WTC11 (cell line): ENCODE measurements at regions not wholly inside any gene's neighbourhood (a gene's known extent, or its start where the extent isn't known, plus 50 kb on each side); places are given as distances from the start of the nearest gene placed in this dataset.
"Not testable (repeated sequence)": the region's sequence is repeated elsewhere in the genome, so short reads cannot be mapped to it uniquely, and the experiment has no call there.

ENCODE experiments used
- ATAC-seq: fragments of 200-7000 bp; cut with Tn5 transposase; 2 replicates; pipeline ENCODE4 v1.10.0; 2021; ENCODE audit warnings: mild to moderate bottlenecking, moderate library complexity
- CTCF ChIA-PET: fragments of 300-600 bp; sonication (Branson Sonifier 250); formaldehyde crosslinking; loops from one replicate; lab custom pipeline; 2021; ENCODE audit warnings: antibody characterized with exemption; lab: Charles Lee
- POLR2A ChIA-PET: fragments of 350-600 bp; sonication (Branson Sonifier 250); formaldehyde crosslinking; loops from one replicate; lab custom pipeline; 2021; ENCODE audit warnings: antibody characterized with exemption; lab: Charles Lee
- DNase-seq: peaks from one replicate; pipeline ENCODE4 v3.0.0; 2021; ENCODE audit warnings: low spot score
- H3K27ac Mint-ChIP-seq: 2 replicates; pipeline ENCODE4 v1.8.0; 2021; ENCODE audit warnings: mixed read lengths
- H3K27me3 Mint-ChIP-seq: 2 replicates; pipeline ENCODE4 v1.8.0; 2021; ENCODE audit warnings: low read depth, mild to moderate bottlenecking, moderate library complexity, mixed read lengths
- H3K36me3 Mint-ChIP-seq: 2 replicates; pipeline ENCODE4 v1.8.0; 2021; ENCODE audit warnings: mixed read lengths
- H3K4me1 Mint-ChIP-seq: 2 replicates; pipeline ENCODE4 v1.8.0; 2022; ENCODE audit warnings: mixed read lengths
- H3K4me3 Mint-ChIP-seq: 2 replicates; pipeline ENCODE4 v1.8.0; 2021; ENCODE audit warnings: mild to moderate bottlenecking, moderate library complexity, mixed read lengths
- H3K9me3 Mint-ChIP-seq: 2 replicates; pipeline ENCODE4 v1.8.0; 2021; ENCODE audit warnings: mixed read lengths
- CBFB ChIP-seq: sonication (generic); formaldehyde crosslinking; IDR thresholded peaks from 2 replicates; pipeline ENCODE4 v1.8.1; 2022; ENCODE audit warnings: mild to moderate bottlenecking, low read depth, missing genetic modification reagents
- CREB1 ChIP-seq: sonication (generic); formaldehyde crosslinking; IDR thresholded peaks from 2 replicates; pipeline ENCODE4 v1.8.0; 2023; ENCODE audit warnings: mild to moderate bottlenecking, missing genetic modification reagents
- CREM ChIP-seq: sonication (generic); formaldehyde crosslinking; IDR thresholded peaks from 2 replicates; pipeline ENCODE4 v1.8.1; 2022; ENCODE audit warnings: mild to moderate bottlenecking, missing genetic modification reagents, moderate library complexity
- EMX1 ChIP-seq: fragments of 250-450 bp; sonication (Bioruptor Pico); IDR thresholded peaks from 2 replicates; pipeline ENCODE4 v1.8.0; 2021; ENCODE audit warnings: mild to moderate bottlenecking
- FOXK1 ChIP-seq: sonication (generic); formaldehyde crosslinking; IDR thresholded peaks from 2 replicates; pipeline ENCODE4 v1.8.0; 2022; ENCODE audit warnings: mild to moderate bottlenecking, moderate library complexity, missing genetic modification reagents
- KAT7 ChIP-seq: sonication (generic); formaldehyde crosslinking; IDR thresholded peaks from 2 replicates; pipeline ENCODE4 v1.8.1; 2023; ENCODE audit warnings: missing genetic modification reagents, mild to moderate bottlenecking, borderline replicate concordance
- MYBL2 ChIP-seq: sonication (generic); formaldehyde crosslinking; IDR thresholded peaks from 2 replicates; pipeline ENCODE4 v1.8.1; 2023; ENCODE audit warnings: mild to moderate bottlenecking, moderate library complexity, missing genetic modification reagents
- NR2C2 ChIP-seq: sonication (generic); formaldehyde crosslinking; IDR thresholded peaks from 2 replicates; pipeline ENCODE4 v1.8.0; 2022; ENCODE audit warnings: mild to moderate bottlenecking, missing genetic modification reagents
- RELA ChIP-seq: sonication (generic); formaldehyde crosslinking; IDR thresholded peaks from 2 replicates; pipeline ENCODE4 v1.8.1; 2022; ENCODE audit warnings: missing genetic modification reagents, mild to moderate bottlenecking, borderline replicate concordance
- SMAD4 ChIP-seq: sonication (generic); formaldehyde crosslinking; IDR thresholded peaks from 2 replicates; pipeline ENCODE4 v1.8.0; 2022; ENCODE audit warnings: mild to moderate bottlenecking, missing genetic modification reagents
- TCF7 ChIP-seq: sonication (generic); formaldehyde crosslinking; IDR thresholded peaks from 2 replicates; pipeline ENCODE4 v1.8.0; 2022; ENCODE audit warnings: mild to moderate bottlenecking, low read depth, missing genetic modification reagents, moderate library complexity
- ZNF138 ChIP-seq: sonication (generic); formaldehyde crosslinking; conservative IDR thresholded peaks from 2 replicates; pipeline ENCODE4 v1.8.1; 2022; ENCODE audit warnings: mild to moderate bottlenecking, moderate library complexity, missing genetic modification reagents
- TF ChIP-seq, protein P1 (sequence below): sonication (generic); formaldehyde crosslinking; IDR thresholded peaks from 2 replicates; pipeline ENCODE4 v1.8.1; 2022; ENCODE audit warnings: missing genetic modification reagents, borderline replicate concordance
- TF ChIP-seq, protein P2 (sequence below): sonication (generic); formaldehyde crosslinking; IDR thresholded peaks from 2 replicates; pipeline ENCODE4 v1.8.1; 2023; ENCODE audit warnings: mild to moderate bottlenecking, missing genetic modification reagents
- TF ChIP-seq, protein P3 (sequence below): sonication (generic); formaldehyde crosslinking; IDR thresholded peaks from 2 replicates; pipeline ENCODE4 v1.8.1; 2023; ENCODE audit warnings: mild to moderate bottlenecking, missing genetic modification reagents, borderline replicate concordance
- TF ChIP-seq, protein P4 (sequence below): sonication (generic); formaldehyde crosslinking; IDR thresholded peaks from 2 replicates; pipeline ENCODE4 v1.8.0; 2022; ENCODE audit warnings: mild to moderate bottlenecking, missing genetic modification reagents
- TF ChIP-seq, protein P5 (sequence below): sonication (generic); formaldehyde crosslinking; conservative IDR thresholded peaks from 2 replicates; pipeline ENCODE4 v1.8.1; 2022; ENCODE audit warnings: mild to moderate bottlenecking, missing genetic modification reagents
- TF ChIP-seq, protein P6 (sequence below): sonication (generic); formaldehyde crosslinking; IDR thresholded peaks from 2 replicates; pipeline ENCODE4 v1.8.0; 2022; ENCODE audit warnings: mild to moderate bottlenecking, missing genetic modification reagents
- TF ChIP-seq, protein P7 (sequence below): sonication (generic); formaldehyde crosslinking; IDR thresholded peaks from 2 replicates; pipeline ENCODE4 v1.8.0; 2022; ENCODE audit warnings: mild to moderate bottlenecking, missing genetic modification reagents
- TF ChIP-seq, protein P8 (sequence below): sonication (generic); formaldehyde crosslinking; IDR thresholded peaks from 2 replicates; pipeline ENCODE4 v1.8.0; 2022; ENCODE audit warnings: missing genetic modification reagents

DNA sequence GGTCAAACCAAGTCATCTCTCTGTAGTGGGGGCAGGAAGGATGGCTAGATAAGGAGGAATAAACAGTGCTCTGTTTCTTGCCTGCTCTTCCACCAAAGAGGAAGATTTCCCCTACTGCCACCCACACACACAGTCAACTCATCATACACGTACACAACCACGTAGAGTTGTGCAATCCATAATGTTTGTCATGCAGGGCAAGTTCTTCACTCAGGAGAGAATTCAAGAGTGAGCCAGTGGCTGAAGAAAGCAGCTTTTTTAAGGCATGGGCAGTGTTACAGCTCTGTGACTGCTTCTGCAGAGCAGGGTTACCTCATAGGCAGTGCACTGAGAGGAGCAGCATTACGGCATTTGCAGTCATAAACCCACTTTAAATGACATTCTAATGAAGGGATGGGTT is 283.0 kb downstream of the RND3 start (continued):
- TF ChIP-seq, protein P1, sequence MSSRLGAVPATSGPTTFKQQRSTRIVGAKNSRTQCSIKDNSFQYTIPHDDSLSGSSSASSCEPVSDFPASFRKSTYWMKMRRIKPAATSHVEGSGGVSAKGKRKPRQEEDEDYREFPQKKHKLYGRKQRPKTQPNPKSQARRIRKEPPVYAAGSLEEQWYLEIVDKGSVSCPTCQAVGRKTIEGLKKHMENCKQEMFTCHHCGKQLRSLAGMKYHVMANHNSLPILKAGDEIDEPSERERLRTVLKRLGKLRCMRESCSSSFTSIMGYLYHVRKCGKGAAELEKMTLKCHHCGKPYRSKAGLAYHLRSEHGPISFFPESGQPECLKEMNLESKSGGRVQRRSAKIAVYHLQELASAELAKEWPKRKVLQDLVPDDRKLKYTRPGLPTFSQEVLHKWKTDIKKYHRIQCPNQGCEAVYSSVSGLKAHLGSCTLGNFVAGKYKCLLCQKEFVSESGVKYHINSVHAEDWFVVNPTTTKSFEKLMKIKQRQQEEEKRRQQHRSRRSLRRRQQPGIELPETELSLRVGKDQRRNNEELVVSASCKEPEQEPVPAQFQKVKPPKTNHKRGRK (CRISPR knock-in tag): no peak
- no peak for TF ChIP-seq NR2C2
- TF ChIP-seq, protein P2, sequence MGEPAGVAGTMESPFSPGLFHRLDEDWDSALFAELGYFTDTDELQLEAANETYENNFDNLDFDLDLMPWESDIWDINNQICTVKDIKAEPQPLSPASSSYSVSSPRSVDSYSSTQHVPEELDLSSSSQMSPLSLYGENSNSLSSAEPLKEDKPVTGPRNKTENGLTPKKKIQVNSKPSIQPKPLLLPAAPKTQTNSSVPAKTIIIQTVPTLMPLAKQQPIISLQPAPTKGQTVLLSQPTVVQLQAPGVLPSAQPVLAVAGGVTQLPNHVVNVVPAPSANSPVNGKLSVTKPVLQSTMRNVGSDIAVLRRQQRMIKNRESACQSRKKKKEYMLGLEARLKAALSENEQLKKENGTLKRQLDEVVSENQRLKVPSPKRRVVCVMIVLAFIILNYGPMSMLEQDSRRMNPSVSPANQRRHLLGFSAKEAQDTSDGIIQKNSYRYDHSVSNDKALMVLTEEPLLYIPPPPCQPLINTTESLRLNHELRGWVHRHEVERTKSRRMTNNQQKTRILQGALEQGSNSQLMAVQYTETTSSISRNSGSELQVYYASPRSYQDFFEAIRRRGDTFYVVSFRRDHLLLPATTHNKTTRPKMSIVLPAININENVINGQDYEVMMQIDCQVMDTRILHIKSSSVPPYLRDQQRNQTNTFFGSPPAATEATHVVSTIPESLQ (CRISPR knock-in tag): no peak
- no peak for TF ChIP-seq CREM
- TF ChIP-seq FOXK1 (CRISPR knock-in tag): no peak
- TF ChIP-seq, protein P3, sequence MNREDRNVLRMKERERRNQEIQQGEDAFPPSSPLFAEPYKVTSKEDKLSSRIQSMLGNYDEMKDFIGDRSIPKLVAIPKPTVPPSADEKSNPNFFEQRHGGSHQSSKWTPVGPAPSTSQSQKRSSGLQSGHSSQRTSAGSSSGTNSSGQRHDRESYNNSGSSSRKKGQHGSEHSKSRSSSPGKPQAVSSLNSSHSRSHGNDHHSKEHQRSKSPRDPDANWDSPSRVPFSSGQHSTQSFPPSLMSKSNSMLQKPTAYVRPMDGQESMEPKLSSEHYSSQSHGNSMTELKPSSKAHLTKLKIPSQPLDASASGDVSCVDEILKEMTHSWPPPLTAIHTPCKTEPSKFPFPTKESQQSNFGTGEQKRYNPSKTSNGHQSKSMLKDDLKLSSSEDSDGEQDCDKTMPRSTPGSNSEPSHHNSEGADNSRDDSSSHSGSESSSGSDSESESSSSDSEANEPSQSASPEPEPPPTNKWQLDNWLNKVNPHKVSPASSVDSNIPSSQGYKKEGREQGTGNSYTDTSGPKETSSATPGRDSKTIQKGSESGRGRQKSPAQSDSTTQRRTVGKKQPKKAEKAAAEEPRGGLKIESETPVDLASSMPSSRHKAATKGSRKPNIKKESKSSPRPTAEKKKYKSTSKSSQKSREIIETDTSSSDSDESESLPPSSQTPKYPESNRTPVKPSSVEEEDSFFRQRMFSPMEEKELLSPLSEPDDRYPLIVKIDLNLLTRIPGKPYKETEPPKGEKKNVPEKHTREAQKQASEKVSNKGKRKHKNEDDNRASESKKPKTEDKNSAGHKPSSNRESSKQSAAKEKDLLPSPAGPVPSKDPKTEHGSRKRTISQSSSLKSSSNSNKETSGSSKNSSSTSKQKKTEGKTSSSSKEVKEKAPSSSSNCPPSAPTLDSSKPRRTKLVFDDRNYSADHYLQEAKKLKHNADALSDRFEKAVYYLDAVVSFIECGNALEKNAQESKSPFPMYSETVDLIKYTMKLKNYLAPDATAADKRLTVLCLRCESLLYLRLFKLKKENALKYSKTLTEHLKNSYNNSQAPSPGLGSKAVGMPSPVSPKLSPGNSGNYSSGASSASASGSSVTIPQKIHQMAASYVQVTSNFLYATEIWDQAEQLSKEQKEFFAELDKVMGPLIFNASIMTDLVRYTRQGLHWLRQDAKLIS (CRISPR knock-in tag): no peak
- TF ChIP-seq, protein P4, sequence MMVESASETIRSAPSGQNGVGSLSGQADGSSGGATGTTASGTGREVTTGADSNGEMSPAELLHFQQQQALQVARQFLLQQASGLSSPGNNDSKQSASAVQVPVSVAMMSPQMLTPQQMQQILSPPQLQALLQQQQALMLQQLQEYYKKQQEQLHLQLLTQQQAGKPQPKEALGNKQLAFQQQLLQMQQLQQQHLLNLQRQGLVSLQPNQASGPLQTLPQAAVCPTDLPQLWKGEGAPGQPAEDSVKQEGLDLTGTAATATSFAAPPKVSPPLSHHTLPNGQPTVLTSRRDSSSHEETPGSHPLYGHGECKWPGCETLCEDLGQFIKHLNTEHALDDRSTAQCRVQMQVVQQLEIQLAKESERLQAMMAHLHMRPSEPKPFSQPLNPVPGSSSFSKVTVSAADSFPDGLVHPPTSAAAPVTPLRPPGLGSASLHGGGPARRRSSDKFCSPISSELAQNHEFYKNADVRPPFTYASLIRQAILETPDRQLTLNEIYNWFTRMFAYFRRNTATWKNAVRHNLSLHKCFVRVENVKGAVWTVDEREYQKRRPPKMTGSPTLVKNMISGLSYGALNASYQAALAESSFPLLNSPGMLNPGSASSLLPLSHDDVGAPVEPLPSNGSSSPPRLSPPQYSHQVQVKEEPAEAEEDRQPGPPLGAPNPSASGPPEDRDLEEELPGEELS (CRISPR knock-in tag): no peak
- TF ChIP-seq, protein P5, sequence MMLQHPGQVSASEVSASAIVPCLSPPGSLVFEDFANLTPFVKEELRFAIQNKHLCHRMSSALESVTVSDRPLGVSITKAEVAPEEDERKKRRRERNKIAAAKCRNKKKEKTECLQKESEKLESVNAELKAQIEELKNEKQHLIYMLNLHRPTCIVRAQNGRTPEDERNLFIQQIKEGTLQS (CRISPR knock-in tag): no peak

DNA sequence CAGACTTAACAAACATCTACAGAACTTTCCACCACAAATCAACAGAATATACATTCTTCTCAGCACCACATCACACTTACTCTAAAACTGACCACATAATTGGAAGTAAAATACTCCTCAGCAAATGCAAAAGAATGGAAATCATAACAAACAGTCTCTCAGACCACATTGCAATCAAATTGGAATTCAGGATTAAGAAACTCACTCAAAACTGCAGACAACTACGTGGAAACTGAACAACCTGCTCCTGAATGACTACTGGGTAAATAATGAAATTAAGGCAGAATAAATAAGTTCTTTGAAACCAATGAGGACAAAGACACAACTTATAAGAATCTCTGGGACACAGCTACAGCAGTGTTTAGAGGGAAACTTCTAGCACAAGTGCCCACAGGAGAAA is 292.7 kb downstream of the RND3 start:
- CTCF ChIA-PET, ATAC-seq, H3K27me3 Mint-ChIP-seq, DNase-seq, H3K27ac Mint-ChIP-seq, H3K4me3 Mint-ChIP-seq, POLR2A ChIA-PET, H3K36me3 Mint-ChIP-seq, H3K4me1 Mint-ChIP-seq: not testable (repeated sequence)
- peaks cover 25% of the 10 kb centered on the region for H3K9me3 Mint-ChIP-seq

DNA sequence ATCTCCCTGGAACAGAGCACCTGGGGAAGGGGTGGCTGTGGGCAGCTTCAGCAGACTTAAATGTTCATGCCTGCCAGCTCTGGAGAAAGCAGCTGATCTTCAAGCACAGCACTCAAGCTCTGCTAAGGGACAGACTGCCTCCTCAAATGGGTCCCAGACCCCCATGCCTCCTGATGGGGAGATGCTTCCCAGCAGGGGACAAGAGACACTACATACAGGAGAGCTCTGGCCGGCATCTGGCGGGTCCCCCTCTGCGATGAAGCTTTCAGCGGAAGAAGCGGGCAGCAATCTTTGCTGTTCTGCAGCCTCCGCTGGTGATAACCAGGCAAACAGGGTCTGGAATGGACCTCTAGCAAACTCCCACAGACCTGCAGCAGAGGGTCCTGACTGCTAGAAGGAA is 294.8 kb downstream of the RND3 start:
- Mint-ChIP-seq H3K27me3 (no peaks in the 10 kb centered on the region), H3K4me1 (no peaks in the 10 kb centered on the region), H3K9me3 (peaks cover 28% of the 10 kb centered on the region), H3K27ac (no peak overlapping the region), H3K36me3 (peaks cover 5% of the 10 kb centered on the region), H3K4me3 (no peak overlapping the region)
- ATAC-seq: no peak
- DNase-seq: no peak
- ChIA-PET POLR2A (interaction anchor here (0.5 kb wide), 1 partner anchor 355 kb away, joined by 3 read pairs; no protein-coding TSS in a partner anchor), CTCF (no interaction called here)
- TF ChIP-seq CBFB (CRISPR knock-in tag) (no peak), TCF7 (CRISPR knock-in tag) (no peak), ZNF138 (CRISPR knock-in tag) (no peak), KAT7 (no peak), RELA (CRISPR knock-in tag) (no peak), EMX1 (no peak), SMAD4 (CRISPR knock-in tag) (no peak), MYBL2 (CRISPR knock-in tag) (no peak), CREB1 (CRISPR knock-in tag) (no peak)
- TF ChIP-seq, protein P6, sequence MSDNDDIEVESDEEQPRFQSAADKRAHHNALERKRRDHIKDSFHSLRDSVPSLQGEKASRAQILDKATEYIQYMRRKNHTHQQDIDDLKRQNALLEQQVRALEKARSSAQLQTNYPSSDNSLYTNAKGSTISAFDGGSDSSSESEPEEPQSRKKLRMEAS: no peak
- TF ChIP-seq, protein P7, sequence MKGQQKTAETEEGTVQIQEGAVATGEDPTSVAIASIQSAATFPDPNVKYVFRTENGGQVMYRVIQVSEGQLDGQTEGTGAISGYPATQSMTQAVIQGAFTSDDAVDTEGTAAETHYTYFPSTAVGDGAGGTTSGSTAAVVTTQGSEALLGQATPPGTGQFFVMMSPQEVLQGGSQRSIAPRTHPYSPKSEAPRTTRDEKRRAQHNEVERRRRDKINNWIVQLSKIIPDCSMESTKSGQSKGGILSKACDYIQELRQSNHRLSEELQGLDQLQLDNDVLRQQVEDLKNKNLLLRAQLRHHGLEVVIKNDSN (CRISPR knock-in tag): no peak
- TF ChIP-seq, protein P8, sequence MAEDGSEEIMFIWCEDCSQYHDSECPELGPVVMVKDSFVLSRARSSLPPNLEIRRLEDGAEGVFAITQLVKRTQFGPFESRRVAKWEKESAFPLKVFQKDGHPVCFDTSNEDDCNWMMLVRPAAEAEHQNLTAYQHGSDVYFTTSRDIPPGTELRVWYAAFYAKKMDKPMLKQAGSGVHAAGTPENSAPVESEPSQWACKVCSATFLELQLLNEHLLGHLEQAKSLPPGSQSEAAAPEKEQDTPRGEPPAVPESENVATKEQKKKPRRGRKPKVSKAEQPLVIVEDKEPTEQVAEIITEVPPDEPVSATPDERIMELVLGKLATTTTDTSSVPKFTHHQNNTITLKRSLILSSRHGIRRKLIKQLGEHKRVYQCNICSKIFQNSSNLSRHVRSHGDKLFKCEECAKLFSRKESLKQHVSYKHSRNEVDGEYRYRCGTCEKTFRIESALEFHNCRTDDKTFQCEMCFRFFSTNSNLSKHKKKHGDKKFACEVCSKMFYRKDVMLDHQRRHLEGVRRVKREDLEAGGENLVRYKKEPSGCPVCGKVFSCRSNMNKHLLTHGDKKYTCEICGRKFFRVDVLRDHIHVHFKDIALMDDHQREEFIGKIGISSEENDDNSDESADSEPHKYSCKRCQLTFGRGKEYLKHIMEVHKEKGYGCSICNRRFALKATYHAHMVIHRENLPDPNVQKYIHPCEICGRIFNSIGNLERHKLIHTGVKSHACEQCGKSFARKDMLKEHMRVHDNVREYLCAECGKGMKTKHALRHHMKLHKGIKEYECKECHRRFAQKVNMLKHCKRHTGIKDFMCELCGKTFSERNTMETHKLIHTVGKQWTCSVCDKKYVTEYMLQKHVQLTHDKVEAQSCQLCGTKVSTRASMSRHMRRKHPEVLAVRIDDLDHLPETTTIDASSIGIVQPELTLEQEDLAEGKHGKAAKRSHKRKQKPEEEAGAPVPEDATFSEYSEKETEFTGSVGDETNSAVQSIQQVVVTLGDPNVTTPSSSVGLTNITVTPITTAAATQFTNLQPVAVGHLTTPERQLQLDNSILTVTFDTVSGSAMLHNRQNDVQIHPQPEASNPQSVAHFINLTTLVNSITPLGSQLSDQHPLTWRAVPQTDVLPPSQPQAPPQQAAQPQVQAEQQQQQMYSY: no peak
